Right atrium auricular region (tissue), 2 donors: ENCODE measurements at regions not wholly inside any gene's neighbourhood (a gene's known extent, or its start where the extent isn't known, plus 50 kb on each side); places are given as distances from the start of the nearest gene placed in this dataset.

Source experiments
- DNase-seq: peaks from one replicate; pipeline ENCODE4 v3.0.0-alpha.2; 2019; ENCODE audit warnings: low spot score
- H3K27ac ChIP-seq, 2 donors: fragments of 200-600 bp; sonication (generic); 1 replicate in 1 of 2; 2 replicates in 1 of 2; pipeline ENCODE4 v1.5.1; 2016 to 2019
- H3K27me3 ChIP-seq, 2 donors: fragments of 200-600 bp; sonication (generic); one replicate each; pipeline versions ENCODE4 v1.5.1 to v1.6.0; 2017 to 2019
- H3K36me3 ChIP-seq: fragments of 200-600 bp; sonication (generic); one replicate; pipeline ENCODE4 v1.5.1; 2016
- H3K4me1 ChIP-seq, 2 donors: fragments of 200-600 bp; sonication (generic); one replicate each; pipeline versions ENCODE4 v1.5.1 to v1.6.0; 2017 to 2019
- H3K4me3 ChIP-seq, 2 donors: fragments of 200-600 bp; sonication (generic); 1 replicate in 1 of 2; 2 replicates in 1 of 2; pipeline ENCODE4 v1.5.1; 2017 to 2019; ENCODE audit warnings: mild to moderate bottlenecking in 1 of 2, moderate library complexity in 1 of 2
- H3K9me3 ChIP-seq, 2 donors: fragments of 200-600 bp; sonication (generic); one replicate each; pipeline ENCODE4 v1.5.1; 2019
- TF ChIP-seq, protein P1 (sequence below), 2 donors: fragments of 200-600 bp; sonication (generic); IDR thresholded peaks; one replicate each; pipeline ENCODE4 v1.5.1; 2019; ENCODE audit warnings: antibody characterized with exemption in 2 of 2

DNA sequence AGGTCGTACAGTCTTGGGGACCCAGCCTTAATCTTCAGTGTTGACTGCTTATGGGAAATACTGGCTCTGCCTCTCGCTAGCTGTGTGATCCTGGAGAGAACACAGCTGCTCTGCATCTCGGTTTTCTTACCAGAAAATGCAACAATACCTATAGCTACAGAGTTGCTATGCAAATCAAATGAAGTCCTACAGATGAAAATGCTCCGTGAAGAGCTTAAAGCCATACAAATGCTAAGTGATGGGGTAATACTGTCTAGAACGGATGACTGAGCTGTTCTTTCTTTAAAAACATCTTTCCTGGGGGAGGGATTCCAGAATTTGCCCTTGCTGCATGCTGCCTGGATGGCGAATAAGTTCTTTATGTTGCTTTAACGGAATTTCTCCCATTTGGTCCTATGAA, 132.0 kb downstream of the ZBTB18 start:
- Histone ChIP-seq H3K36me3 (no peaks in the 10 kb centered on the region), H3K27me3 (no peaks in the 10 kb centered on the region), H3K4me1 (no peaks in the 10 kb centered on the region), H3K4me3 (no peak overlapping the region), H3K27ac (no peak overlapping the region), H3K9me3 (no peaks in the 10 kb centered on the region)
- no peak for DNase-seq
- TF ChIP-seq, protein P1, sequence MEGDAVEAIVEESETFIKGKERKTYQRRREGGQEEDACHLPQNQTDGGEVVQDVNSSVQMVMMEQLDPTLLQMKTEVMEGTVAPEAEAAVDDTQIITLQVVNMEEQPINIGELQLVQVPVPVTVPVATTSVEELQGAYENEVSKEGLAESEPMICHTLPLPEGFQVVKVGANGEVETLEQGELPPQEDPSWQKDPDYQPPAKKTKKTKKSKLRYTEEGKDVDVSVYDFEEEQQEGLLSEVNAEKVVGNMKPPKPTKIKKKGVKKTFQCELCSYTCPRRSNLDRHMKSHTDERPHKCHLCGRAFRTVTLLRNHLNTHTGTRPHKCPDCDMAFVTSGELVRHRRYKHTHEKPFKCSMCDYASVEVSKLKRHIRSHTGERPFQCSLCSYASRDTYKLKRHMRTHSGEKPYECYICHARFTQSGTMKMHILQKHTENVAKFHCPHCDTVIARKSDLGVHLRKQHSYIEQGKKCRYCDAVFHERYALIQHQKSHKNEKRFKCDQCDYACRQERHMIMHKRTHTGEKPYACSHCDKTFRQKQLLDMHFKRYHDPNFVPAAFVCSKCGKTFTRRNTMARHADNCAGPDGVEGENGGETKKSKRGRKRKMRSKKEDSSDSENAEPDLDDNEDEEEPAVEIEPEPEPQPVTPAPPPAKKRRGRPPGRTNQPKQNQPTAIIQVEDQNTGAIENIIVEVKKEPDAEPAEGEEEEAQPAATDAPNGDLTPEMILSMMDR (IDR thresholded peaks at IDR 0.05), result no peak

DNA sequence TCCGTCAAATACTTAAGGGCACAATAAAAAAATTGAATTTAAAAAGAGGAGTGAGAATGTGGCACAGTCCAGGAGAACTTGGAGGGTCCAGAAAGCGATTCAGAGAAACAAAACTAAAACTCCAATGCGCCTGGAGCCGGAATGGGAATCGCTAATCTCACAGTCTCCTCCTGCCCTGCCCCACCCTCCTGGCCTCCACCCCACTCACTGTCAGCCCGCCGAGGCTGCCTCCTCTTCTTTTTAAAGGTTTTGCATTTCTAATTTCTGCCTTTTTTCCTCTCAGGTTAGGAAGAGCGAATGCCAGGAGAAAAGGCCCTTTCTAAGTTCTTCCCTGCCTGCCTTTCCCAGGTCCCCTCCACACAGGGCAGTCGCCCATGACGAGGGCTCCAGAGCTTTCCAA, 135.3 kb downstream of the ZBTB18 start:
- no peak for DNase-seq
- Histone ChIP-seq H3K36me3 (no peaks in the 10 kb centered on the region), H3K27me3 (no peaks in the 10 kb centered on the region), H3K4me1 (no peaks in the 10 kb centered on the region), H3K4me3 (no peak overlapping the region), H3K27ac (no peak overlapping the region), H3K9me3 (peaks cover 0 to 11% of the 10 kb centered on the region in 2 donors)
- TF ChIP-seq, protein P1 (IDR thresholded peaks at IDR 0.05), result no peak

DNA sequence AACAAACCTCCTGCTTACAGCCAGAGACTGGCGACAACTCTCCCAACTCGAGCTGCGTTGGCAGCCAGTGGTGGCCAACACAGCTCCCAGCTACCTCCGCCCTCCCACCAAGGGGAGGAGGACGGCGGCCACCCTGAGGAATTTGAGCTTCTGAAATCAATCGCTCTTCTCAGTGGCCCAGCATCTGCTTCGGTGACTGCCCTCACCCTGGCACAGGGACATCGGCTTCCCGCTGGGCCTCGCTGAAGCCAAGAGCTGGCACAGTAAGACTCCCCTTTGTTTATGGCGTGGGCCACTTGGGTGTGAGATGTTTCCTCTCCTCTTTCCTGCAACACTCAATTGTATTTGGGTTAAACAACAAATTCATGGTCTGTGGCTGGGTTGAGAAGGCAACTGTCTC, 136.2 kb downstream of the ZBTB18 start:
- no peaks in the 10 kb centered on the region for H3K4me1 ChIP-seq
- H3K4me3 ChIP-seq, result no peak overlapping the region
- no peaks in the 10 kb centered on the region for H3K27me3 ChIP-seq
- H3K36me3 ChIP-seq, result no peaks in the 10 kb centered on the region
- TF ChIP-seq, protein P1 (IDR thresholded peaks at IDR 0.05), result no peak
- no peak overlapping the region for H3K27ac ChIP-seq
- no peak for DNase-seq
- peaks cover 0 to 11% of the 10 kb centered on the region in 2 donors for H3K9me3 ChIP-seq

DNA sequence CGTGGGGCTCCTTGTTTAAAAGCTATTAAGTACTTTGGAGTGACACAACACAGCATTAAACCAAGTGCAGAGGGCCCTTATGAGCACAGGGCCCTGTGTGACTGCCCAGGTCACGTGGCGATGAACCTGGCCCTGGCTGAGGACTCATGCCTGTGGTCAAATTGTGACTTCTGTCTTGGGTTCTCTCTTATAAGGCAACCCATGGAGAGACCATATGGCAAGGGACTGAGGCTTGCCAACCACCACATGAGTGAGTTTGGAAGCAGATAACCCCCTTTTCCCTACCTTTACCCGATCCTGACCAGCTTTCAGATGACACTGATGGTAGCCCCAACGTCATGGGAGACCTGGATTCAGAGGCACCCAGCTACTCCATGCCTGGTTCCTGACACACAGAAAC, 140.5 kb downstream of the ZBTB18 start:
- TF ChIP-seq, protein P1 (IDR thresholded peaks at IDR 0.05), result no peak

DNA sequence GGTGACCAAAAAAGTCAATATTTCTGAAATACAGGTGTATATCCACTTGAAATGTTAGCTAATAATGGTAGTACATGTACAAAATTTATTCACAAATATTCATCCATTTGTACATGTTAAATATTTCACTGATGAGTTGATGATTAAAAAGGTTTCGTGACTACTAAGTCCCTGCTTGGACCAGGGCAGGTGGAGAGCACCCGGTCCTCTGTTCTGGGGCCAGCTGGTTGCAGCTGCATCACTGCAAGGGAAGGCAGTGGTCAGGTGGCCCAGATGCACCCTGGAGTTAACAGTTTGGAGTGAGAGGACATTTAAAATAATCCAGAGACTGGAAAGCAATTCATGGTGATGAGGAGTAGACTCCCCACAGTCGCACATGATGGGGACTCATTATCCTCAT, 141.2 kb downstream of the ZBTB18 start:
- TF ChIP-seq, protein P1 (IDR thresholded peaks at IDR 0.05), result no peak
- H3K9me3 ChIP-seq, result peaks cover 0 to 11% of the 10 kb centered on the region in 2 donors
- H3K4me3 ChIP-seq, result no peak overlapping the region
- no peaks in the 10 kb centered on the region for H3K36me3 ChIP-seq
- no peak overlapping the region for H3K27ac ChIP-seq
- no peaks in the 10 kb centered on the region for H3K4me1 ChIP-seq
- no peak for DNase-seq
- no peaks in the 10 kb centered on the region for H3K27me3 ChIP-seq

More for the DNA sequence above, 140.5 kb downstream of the ZBTB18 start:
- Histone ChIP-seq H3K27me3 (no peaks in the 10 kb centered on the region), H3K4me1 (no peaks in the 10 kb centered on the region), H3K27ac (no peak overlapping the region), H3K9me3 (peaks cover 0 to 11% of the 10 kb centered on the region in 2 donors), H3K4me3 (no peak overlapping the region), H3K36me3 (no peaks in the 10 kb centered on the region)
- DNase-seq, result no peak

DNA sequence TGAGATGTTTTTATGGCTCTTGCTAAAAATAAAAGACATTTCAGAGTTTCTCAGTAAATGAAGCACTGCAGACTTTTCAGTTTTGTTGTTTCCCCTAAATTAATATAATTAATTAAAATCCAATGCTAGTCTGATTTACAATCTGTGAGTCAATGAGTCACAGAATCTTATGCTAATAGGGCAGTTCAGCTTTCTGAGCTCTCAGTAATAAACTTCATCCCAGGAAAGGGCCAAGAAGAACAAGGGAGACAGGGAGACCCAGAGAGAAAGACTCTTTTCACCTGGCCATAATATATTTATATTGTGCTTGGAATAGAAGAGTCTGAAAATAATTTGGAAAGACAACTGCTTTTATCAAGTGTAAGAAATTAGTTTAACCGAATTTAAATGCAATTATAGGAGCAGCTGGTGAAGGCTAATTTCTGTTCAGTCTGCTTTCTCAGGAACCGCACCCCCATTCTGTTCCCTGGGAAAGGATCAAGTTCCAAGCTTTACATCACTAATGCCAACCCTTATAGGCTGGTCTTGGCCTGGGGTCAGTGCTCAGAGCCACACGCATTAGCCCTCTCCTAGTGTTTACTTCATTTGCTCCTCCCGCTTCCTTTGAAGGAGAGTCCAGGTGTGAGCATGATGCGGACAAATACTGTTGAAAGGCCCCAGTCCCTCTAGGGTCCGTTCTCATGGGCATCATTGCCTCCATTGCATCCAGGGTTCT, 145.6 kb downstream of the ZBTB18 start:
- H3K36me3 ChIP-seq, result no peaks in the 10 kb centered on the region
- H3K4me3 ChIP-seq, result no peak overlapping the region
- H3K9me3 ChIP-seq, result no peaks in the 10 kb centered on the region
- H3K4me1 ChIP-seq, result no peaks in the 10 kb centered on the region
- no peak overlapping the region for H3K27ac ChIP-seq
- H3K27me3 ChIP-seq, result no peaks in the 10 kb centered on the region
- DNase-seq, result no peak
- TF ChIP-seq, protein P1 (IDR thresholded peaks at IDR 0.05), result no peak
